WTC11 (cell line): ENCODE measurements at regions not wholly inside any gene's neighbourhood (a gene's known extent, or its start where the extent isn't known, plus 50 kb on each side); places are given as distances from the start of the nearest gene placed in this dataset.
"Not testable (repeated sequence)": the region's sequence is repeated elsewhere in the genome, so short reads cannot be mapped to it uniquely, and the experiment has no call there.

Source experiments
- ATAC-seq: fragments of 200-7000 bp; cut with Tn5 transposase; 2 replicates; pipeline ENCODE4 v1.10.0; 2021; ENCODE audit warnings: mild to moderate bottlenecking, moderate library complexity
- CTCF ChIA-PET: fragments of 300-600 bp; sonication (Branson Sonifier 250); formaldehyde crosslinking; loops from one replicate; lab custom pipeline; 2021; ENCODE audit warnings: antibody characterized with exemption; lab: Charles Lee
- POLR2A ChIA-PET: fragments of 350-600 bp; sonication (Branson Sonifier 250); formaldehyde crosslinking; loops from one replicate; lab custom pipeline; 2021; ENCODE audit warnings: antibody characterized with exemption; lab: Charles Lee
- DNase-seq: peaks from one replicate; pipeline ENCODE4 v3.0.0; 2021; ENCODE audit warnings: low spot score
- H3K27ac Mint-ChIP-seq: 2 replicates; pipeline ENCODE4 v1.8.0; 2021; ENCODE audit warnings: mixed read lengths
- H3K27me3 Mint-ChIP-seq: 2 replicates; pipeline ENCODE4 v1.8.0; 2021; ENCODE audit warnings: low read depth, mild to moderate bottlenecking, moderate library complexity, mixed read lengths
- H3K36me3 Mint-ChIP-seq: 2 replicates; pipeline ENCODE4 v1.8.0; 2021; ENCODE audit warnings: mixed read lengths
- H3K4me1 Mint-ChIP-seq: 2 replicates; pipeline ENCODE4 v1.8.0; 2022; ENCODE audit warnings: mixed read lengths
- H3K4me3 Mint-ChIP-seq: 2 replicates; pipeline ENCODE4 v1.8.0; 2021; ENCODE audit warnings: mild to moderate bottlenecking, moderate library complexity, mixed read lengths
- H3K9me3 Mint-ChIP-seq: 2 replicates; pipeline ENCODE4 v1.8.0; 2021; ENCODE audit warnings: mixed read lengths
- TF ChIP-seq, protein P1 (sequence below): fragments of 200-600 bp; IDR thresholded peaks from 2 replicates; pipeline ENCODE4 v1.8.0; 2022; ENCODE audit warnings: antibody characterized with exemption

- ATAC-seq (peak; percentile 81), DNase-seq (peak; percentile 82)
- H3K27me3 Mint-ChIP-seq, POLR2A ChIA-PET, H3K4me3 Mint-ChIP-seq, H3K9me3 Mint-ChIP-seq, H3K4me1 Mint-ChIP-seq, H3K27ac Mint-ChIP-seq: not testable (repeated sequence)
- TF ChIP-seq, protein P1, sequence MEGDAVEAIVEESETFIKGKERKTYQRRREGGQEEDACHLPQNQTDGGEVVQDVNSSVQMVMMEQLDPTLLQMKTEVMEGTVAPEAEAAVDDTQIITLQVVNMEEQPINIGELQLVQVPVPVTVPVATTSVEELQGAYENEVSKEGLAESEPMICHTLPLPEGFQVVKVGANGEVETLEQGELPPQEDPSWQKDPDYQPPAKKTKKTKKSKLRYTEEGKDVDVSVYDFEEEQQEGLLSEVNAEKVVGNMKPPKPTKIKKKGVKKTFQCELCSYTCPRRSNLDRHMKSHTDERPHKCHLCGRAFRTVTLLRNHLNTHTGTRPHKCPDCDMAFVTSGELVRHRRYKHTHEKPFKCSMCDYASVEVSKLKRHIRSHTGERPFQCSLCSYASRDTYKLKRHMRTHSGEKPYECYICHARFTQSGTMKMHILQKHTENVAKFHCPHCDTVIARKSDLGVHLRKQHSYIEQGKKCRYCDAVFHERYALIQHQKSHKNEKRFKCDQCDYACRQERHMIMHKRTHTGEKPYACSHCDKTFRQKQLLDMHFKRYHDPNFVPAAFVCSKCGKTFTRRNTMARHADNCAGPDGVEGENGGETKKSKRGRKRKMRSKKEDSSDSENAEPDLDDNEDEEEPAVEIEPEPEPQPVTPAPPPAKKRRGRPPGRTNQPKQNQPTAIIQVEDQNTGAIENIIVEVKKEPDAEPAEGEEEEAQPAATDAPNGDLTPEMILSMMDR = peak; percentile 45; the same call in 1 of the 2 replicates
- TF ChIP-seq, all 79 proteins: peak for 1; not testable (repeated sequence) for 78
- H3K36me3 Mint-ChIP-seq, CTCF ChIA-PET: not testable (repeated sequence)
Observed at GRCh38 chr1:120544434-120544833, 129.6 kb downstream of the NBPF8 start.

DNA sequence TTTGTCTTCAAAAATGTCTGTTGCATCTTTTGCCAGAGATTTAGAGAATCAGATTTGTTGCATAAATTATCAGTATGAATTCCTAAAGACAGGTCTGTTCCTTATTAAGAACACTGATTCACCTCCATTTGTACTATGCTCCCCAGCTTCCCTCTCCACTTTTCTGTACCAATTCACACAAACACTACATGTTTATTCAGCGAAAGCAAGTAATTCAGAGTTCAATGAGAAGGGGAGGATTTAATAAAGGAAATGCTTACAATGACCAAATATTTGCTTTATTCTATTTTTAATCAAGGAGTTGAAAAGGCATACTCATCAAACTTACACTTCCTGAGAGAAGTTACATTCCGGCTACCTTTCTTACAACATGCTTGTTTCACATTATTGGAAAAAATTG is 135.5 kb downstream of the NBPF8 start:
- POLR2A ChIA-PET, ATAC-seq, H3K27me3 Mint-ChIP-seq, CTCF ChIA-PET, H3K4me1 Mint-ChIP-seq, H3K4me3 Mint-ChIP-seq, DNase-seq, H3K27ac Mint-ChIP-seq, H3K36me3 Mint-ChIP-seq, H3K9me3 Mint-ChIP-seq: not testable (repeated sequence)

GRCh38 chr1:120552190-120552589 is 137.4 kb downstream of the NBPF8 start:
- CTCF ChIA-PET, H3K4me1 Mint-ChIP-seq, DNase-seq, H3K9me3 Mint-ChIP-seq, POLR2A ChIA-PET, H3K27ac Mint-ChIP-seq, H3K4me3 Mint-ChIP-seq, H3K27me3 Mint-ChIP-seq, H3K36me3 Mint-ChIP-seq: not testable (repeated sequence)
- ATAC-seq = peak; percentile 41; the same call in 1 of the 2 replicates

DNA sequence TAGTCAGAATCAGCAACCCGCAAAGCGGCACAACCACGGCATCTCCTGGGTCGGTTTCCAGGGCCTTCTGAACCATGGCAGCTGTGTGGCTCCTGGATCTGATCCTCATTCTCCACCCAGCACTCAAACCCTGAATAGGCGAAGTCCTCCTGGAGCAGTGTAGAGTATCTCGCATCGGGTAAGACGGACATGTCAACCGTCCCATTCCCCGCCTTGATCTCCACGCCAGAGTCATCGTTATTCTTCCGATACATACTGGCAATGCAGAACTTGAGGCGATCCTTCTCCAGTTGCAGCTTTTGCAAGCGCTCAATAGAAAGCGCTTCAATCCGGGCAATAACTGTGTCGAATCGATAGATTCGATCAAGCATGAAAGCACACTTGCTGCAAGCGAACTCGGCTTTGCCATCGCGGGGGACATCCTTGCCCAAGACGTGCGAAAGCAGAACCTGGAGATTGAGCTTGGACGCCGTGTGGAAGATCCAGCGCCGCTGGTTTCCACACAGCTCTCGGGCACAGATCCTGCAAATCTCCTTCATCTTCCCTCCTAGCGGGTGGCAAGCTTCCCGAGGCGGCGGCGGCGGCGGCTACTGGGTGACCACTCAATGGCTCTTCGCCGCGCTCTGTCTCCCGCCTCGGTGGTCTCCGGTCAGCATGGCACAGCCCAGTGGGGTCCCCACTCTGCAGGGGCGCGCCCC is 142.9 kb downstream of the NBPF8 start:
- peak overlapping the region; percentile 62 for H3K4me3 Mint-ChIP-seq
- H3K36me3 Mint-ChIP-seq, H3K9me3 Mint-ChIP-seq, H3K27me3 Mint-ChIP-seq, H3K27ac Mint-ChIP-seq, CTCF ChIA-PET, DNase-seq, H3K4me1 Mint-ChIP-seq, ATAC-seq, POLR2A ChIA-PET: not testable (repeated sequence)

- peak; percentile 81 for DNase-seq
- CTCF ChIA-PET, H3K27me3 Mint-ChIP-seq, H3K4me1 Mint-ChIP-seq, H3K36me3 Mint-ChIP-seq, POLR2A ChIA-PET, H3K9me3 Mint-ChIP-seq: not testable (repeated sequence)
- peak; percentile 87 for ATAC-seq
- Mint-ChIP-seq H3K4me3 (peak overlapping the region; percentile 63), H3K27ac (peak overlapping the region; percentile 53; the same call in 1 of the 2 replicates)
Observed at GRCh38 chr1:120558303-120559060, 143.6 kb downstream of the NBPF8 start.

DNA sequence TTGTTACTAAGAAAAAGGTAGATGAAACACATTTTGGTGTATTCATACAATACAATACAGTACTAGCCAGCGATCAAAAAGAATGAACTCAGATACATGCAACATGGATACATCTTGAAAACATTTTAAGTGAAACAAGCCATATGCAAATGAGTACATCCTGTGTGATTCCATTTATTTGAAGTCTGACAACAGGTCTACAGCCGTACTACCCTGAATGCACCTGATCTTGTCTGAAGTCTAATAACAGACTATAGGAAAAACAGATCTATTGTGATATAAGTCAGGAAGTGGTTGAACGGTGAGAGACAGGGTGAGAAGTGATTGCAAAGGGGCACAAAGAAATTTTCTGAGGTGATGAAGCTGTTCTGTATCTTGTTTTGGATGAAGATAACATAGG is 146.9 kb downstream of the NBPF8 start:
- H3K4me3 Mint-ChIP-seq, H3K4me1 Mint-ChIP-seq, CTCF ChIA-PET, H3K36me3 Mint-ChIP-seq, H3K27me3 Mint-ChIP-seq, DNase-seq, H3K9me3 Mint-ChIP-seq, H3K27ac Mint-ChIP-seq, POLR2A ChIA-PET, ATAC-seq: not testable (repeated sequence)

GRCh38 chr1:120565396-120565795 is 150.6 kb downstream of the NBPF8 start:
- DNase-seq, H3K4me1 Mint-ChIP-seq, H3K27ac Mint-ChIP-seq, POLR2A ChIA-PET, H3K9me3 Mint-ChIP-seq, H3K4me3 Mint-ChIP-seq, H3K27me3 Mint-ChIP-seq, CTCF ChIA-PET, ATAC-seq, H3K36me3 Mint-ChIP-seq: not testable (repeated sequence)

- H3K4me1 Mint-ChIP-seq, H3K36me3 Mint-ChIP-seq, H3K27ac Mint-ChIP-seq, DNase-seq, H3K9me3 Mint-ChIP-seq, H3K4me3 Mint-ChIP-seq, H3K27me3 Mint-ChIP-seq, CTCF ChIA-PET, POLR2A ChIA-PET: not testable (repeated sequence)
- ATAC-seq = peak; percentile 82
Observed at GRCh38 chr1:120567620-120568019, 152.8 kb downstream of the NBPF8 start.

- H3K27me3 Mint-ChIP-seq, DNase-seq, POLR2A ChIA-PET, CTCF ChIA-PET, H3K36me3 Mint-ChIP-seq, H3K4me1 Mint-ChIP-seq, ATAC-seq, H3K4me3 Mint-ChIP-seq, H3K27ac Mint-ChIP-seq, H3K9me3 Mint-ChIP-seq: not testable (repeated sequence)
Observed at GRCh38 chr1:120575201-120575600, 148.5 kb upstream of the NBPF26 start.

- H3K36me3 Mint-ChIP-seq, H3K9me3 Mint-ChIP-seq, ATAC-seq, DNase-seq, H3K27me3 Mint-ChIP-seq, H3K4me3 Mint-ChIP-seq, POLR2A ChIA-PET, CTCF ChIA-PET, H3K27ac Mint-ChIP-seq, H3K4me1 Mint-ChIP-seq: not testable (repeated sequence)
Observed at GRCh38 chr1:120582135-120582534, 141.6 kb upstream of the NBPF26 start.

- H3K36me3 Mint-ChIP-seq, H3K27ac Mint-ChIP-seq, H3K4me3 Mint-ChIP-seq, H3K4me1 Mint-ChIP-seq, CTCF ChIA-PET, DNase-seq, H3K9me3 Mint-ChIP-seq, H3K27me3 Mint-ChIP-seq, POLR2A ChIA-PET: not testable (repeated sequence)
- peak; percentile 83 for ATAC-seq
Observed at GRCh38 chr1:120586053-120586452, 137.7 kb upstream of the NBPF26 start.
